GM12892 (cell line): ENCODE measurements at regions not wholly inside any gene's neighbourhood (a gene's known extent, or its start where the extent isn't known, plus 50 kb on each side); places are given as distances from the start of the nearest gene placed in this dataset.
A peak's percentile ranks its signal among the peaks of the same experiment; 100 is the strongest.

Experiments used
- DNase-seq: peaks from one replicate; pipeline ENCODE4 v3.0.0; 2011; ENCODE audit not compliant: insufficient read length
- FAIRE-seq: peaks from 2 replicates; lab custom pipeline; 2011; peaks lifted over from hg19 to GRCh38; lab: Jason Lieb, UNC
- POLR2A ChIP-seq: IDR thresholded peaks from 2 replicates; pipeline ENCODE4 v1.6.1; 2011; ENCODE audit warnings: low read depth, low read length, control low read depth
- POLR2AphosphoS5 ChIP-seq: IDR thresholded peaks from 2 replicates; pipeline ENCODE4 v1.6.1; 2011; ENCODE audit warnings: low read depth, low read length, control low read depth
- TAF1 ChIP-seq: IDR thresholded peaks from 2 replicates; pipeline ENCODE4 v1.6.1; 2011; ENCODE audit warnings: low read depth, mild to moderate bottlenecking, control low read depth, low read length, borderline replicate concordance

GRCh38 chr1:13878021-13878420, 178.0 kb downstream of the PRDM2 start:
- no peak for TF ChIP-seq POLR2A
- FAIRE-seq (no peak), DNase-seq (no peak)

- DNase-seq, result no peak
- no peak for FAIRE-seq
- no peak for TF ChIP-seq POLR2A
- TF ChIP-seq TAF1, result no peak
- TF ChIP-seq POLR2AphosphoS5, result no peak
These were observed 178.5 kb downstream of the PRDM2 start for GRCh38 chr1:13878451-13878850.

DNA sequence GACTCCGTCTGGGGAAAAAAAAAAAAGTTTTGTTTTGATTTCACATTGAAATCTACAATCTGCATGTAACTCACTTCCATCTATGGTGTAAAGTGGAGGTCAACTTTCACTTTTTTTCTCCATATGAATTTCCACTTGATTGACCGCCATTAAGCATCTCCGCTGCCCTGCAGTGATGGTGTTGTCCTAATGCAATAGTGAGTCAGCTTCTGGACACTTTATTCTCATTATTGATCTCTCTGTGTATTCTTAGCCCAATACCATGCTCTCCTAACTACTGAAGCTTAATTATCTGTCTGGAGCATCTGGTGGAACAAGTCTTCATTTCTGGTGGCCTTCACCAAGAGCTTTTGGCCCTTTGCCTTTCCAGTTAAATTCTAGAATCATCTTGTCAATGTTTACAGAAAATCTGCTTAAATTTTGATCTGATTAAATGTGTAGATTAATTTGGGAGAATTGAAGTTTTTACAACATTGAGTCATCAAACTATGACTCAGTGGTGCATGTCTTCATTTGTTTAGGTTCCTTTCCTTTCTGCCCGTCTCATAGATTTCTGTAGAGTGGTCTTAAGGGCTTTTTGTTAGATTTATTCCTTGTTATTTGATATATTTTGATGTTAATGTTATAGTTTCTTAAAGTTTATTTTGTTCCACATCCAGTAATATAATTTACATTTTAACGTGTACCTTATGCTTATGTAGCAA, 181.5 kb downstream of the PRDM2 start:
- no peak for DNase-seq
- FAIRE-seq, result no peak
- TF ChIP-seq POLR2A, result no peak
- no peak for TF ChIP-seq POLR2AphosphoS5
- no peak for TF ChIP-seq TAF1

DNA sequence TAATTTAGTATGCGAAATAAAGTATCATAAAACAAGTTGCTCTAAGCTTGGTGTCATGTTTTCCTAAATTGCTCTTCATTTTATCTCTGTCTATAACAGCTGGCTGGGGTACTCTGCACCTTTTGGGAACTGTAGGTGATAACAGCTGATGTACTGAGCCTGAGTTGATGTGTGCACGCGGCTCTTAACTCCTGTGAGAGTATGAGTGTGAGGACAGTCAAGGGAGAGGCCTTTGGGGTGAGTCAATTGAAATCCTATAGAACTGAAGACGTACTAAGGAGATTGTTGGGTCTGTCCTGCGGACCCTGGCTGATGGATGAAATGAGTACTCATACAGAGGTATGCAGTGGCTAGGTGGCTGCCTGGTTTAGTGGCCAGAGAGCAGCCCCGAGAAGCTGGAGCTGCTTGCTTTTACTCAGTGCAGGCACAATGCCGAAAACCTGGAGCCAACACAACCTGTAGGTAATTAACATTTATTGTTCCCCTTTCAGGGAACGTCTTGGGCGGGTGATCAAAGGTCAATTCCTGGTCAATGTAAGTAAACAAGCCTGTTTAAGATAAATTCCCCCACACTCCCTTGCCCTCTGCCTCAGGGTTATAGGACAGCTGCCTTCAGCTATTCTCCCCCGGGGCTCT, 188.5 kb downstream of the PRDM2 start:
- no peak for DNase-seq
- TF ChIP-seq POLR2AphosphoS5 (no peak), POLR2A (no peak), TAF1 (no peak)
- no peak for FAIRE-seq

DNA sequence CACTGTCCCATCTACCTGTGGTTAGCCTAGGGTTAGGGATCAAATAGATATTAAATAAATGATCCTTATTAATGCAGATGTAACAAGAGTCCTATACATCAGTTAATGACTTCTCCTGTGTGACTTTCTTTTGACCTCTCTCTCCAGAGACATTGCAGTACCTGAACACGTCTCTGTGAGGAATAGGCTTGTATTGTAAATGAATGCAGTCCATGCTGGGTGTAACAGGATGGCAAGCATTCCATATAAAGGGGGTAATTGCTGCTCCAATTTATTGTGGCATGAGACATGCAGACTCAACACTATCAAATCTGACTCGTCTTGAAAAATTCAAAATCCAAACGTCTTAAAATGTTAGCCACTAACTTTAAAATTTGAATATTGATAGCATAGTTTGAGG, 189.5 kb downstream of the PRDM2 start:
- no peak for FAIRE-seq
- DNase-seq, result no peak
- no peak for TF ChIP-seq POLR2A
- TF ChIP-seq TAF1, result no peak
- TF ChIP-seq POLR2AphosphoS5, result no peak

DNA sequence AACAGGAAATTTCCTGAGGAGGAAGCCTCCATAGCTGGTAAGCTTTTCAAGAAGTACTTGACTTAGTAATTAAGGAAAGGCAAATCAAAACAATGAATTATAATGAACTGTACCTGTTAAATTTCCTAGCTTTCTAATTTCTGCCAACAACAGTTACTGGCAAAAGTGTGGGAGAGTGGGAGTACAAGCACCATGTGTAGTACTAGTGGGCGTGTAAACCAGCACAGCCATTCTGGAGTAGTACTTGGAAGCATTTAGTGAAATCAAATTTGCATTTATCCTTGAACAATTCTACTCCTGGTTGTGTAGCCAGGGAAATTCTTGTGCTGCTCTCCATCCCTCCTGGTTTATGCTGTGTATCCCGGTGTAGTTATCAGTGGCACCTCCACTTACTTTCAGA, 190.8 kb downstream of the PRDM2 start:
- no peak for TF ChIP-seq TAF1
- TF ChIP-seq POLR2AphosphoS5, result no peak
- TF ChIP-seq POLR2A, result no peak
- DNase-seq (no peak), FAIRE-seq (no peak)

DNA sequence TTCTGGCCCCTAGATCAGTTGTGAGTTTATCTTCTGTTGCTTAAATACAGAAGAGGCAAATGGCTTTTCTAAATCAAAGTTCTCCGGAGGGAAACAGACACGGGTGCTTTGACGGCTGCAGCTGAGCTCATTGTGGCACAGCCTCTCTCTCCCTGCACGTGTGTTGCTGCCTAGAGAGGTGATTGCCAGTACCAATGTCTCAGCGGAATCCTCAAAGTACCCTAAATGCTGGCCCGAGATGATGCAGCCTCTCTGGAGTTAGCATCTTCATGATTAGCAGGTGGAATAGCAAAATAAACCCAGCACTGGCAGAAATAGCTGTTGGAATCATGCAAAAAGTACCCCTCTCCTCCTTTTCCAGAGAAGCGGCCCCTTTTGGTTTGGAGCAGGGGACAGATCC, 192.2 kb downstream of the PRDM2 start:
- FAIRE-seq (no peak), DNase-seq (no peak)
- TF ChIP-seq TAF1 (no peak), POLR2AphosphoS5 (no peak)

DNA sequence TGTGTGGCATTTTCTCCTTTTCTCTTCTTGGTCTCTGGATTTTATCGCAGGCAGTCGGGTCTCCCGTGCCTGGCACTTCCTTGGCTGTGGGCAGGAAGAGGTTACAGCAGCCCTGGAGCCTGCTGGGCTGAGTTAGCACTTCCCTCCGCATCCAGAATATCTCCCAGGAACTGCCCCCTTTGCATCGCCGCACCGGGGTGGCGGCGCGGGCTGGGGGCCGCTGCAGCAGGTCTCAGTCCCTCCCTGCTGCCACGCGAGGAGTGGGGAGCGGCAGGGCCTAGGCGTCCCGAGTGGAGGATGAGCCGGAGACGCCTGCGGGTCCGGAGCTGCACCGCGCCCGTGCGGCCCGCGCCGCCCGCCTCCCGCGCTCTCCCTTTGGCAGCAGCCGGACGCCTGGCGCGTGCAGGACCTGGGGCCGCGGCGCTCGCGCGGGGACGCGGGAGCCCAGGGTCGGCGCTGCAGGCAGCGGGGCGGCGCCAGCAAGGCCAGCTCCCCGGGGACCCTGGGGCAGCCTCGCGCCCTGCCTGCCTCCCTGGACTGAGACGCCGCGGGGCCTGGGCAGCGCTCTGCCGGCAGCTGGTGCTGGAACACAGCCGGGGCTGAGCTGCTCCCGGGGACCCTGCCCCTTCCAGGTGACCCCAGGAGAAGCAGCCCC, 192.8 kb downstream of the PRDM2 start:
- FAIRE-seq (no peak), DNase-seq (peak; percentile 13)
- TF ChIP-seq POLR2AphosphoS5, result no peak
- TF ChIP-seq TAF1, result no peak
- no peak for TF ChIP-seq POLR2A

DNA sequence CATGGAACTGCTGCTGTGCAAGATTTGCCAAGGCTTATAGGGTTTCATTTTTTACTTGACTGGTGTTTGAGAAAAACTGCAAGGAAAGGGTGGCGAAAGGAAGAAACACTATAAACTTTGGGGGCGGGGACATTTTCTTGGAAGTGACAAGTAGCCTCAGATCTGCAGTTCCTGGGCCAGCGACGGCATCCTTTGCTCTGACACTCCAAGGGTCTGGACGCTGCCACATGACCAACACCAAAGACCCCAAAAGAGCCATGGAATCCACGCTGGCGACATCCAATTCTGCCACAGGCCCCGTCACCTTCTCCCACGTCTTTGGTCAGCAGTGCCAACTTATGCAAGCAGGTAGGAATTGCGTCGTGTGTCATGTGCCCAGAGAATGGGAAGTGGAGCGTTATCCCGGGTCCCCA, 193.4 kb downstream of the PRDM2 start:
- TF ChIP-seq POLR2A, result no peak
- TF ChIP-seq TAF1, result no peak
- TF ChIP-seq POLR2AphosphoS5, result no peak
- FAIRE-seq (no peak), DNase-seq (no peak)

DNA sequence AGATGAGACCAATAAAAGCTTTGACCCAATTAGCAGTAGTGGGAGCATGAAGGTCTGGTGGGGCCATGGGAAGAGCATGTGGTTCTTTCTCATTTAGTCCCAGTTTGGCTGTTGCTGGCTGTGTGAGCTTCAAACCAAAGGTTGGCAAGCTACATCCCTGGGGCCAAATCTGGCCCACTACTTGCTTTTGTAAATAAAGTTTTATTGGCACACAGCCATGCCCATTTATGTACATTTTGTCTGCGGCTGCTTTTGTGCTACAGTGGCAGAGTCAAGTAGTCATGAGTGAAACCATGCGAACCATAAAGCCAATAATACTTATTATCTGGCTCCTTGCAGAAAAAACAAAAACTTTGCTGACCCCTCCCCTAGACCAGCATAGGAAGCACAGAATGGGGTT, 196.9 kb downstream of the PRDM2 start:
- FAIRE-seq (no peak), DNase-seq (no peak)
- TF ChIP-seq POLR2AphosphoS5, result no peak
- TF ChIP-seq TAF1, result no peak
- TF ChIP-seq POLR2A, result no peak

DNA sequence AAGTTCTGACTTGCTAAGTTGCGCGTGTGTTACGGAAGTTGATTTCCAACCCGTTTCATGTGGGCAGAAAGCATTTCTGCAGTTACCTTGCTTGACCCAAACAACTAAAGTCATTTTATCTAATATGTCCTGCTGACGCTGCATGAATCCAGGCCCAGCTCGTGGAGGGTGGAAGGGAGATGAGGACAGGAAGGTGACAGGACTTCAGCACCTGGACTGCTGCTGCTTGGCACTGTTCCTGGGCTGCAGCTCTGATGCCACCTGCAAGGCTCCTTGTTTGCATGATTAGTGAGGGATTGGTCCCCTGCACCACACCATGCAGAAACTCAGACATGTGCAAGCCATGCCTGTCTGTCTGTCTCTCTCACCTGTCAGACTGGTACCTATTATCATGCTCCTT, 198.4 kb downstream of the PRDM2 start:
- TF ChIP-seq POLR2A (no peak), TAF1 (no peak), POLR2AphosphoS5 (no peak)
- no peak for DNase-seq
- FAIRE-seq, result no peak

GRCh38 chr1:13899856-13900255, 199.9 kb downstream of the PRDM2 start:
- FAIRE-seq, result no peak
- no peak for TF ChIP-seq POLR2AphosphoS5
- no peak for TF ChIP-seq POLR2A
- no peak for DNase-seq

DNA sequence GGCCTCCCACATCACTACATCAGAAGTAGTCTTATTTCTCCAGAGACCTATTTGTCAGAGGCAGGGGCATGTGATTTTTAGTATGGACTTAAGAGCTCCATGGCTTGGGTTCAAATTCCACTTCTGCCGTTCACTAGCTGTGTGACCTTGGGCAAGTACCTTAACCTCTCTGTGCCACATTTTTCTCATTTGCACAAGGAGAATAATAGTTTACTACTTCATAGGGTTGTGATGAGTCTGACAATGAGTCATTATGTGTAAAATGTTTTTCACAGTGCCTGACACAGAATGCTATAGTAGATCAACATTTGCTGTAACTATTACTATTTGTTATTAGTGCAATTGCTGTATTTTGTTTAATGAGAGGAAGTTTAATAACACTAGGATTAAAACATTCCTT, 200.6 kb downstream of the PRDM2 start:
- FAIRE-seq, result no peak
- TF ChIP-seq TAF1 (no peak), POLR2A (no peak), POLR2AphosphoS5 (no peak)
- no peak for DNase-seq
